BLaER1 treated with 17β-estradiol and CSF1 and Interleukin-3, amounts not matched to agents 10 nM and 100 nM (cell line): ENCODE measurements at regions not wholly inside any gene's neighbourhood (a gene's known extent, or its start where the extent isn't known, plus 50 kb on each side); places are given as distances from the start of the nearest gene placed in this dataset.
"Not testable (repeated sequence)": the region's sequence is repeated elsewhere in the genome, so short reads cannot be mapped to it uniquely, and the experiment has no call there.

Source experiments
- H3K27ac ChIP-seq, 11 experiments: shearing (Covaris generic); formaldehyde crosslinking; 2 replicates each; pipeline ENCODE4 v1.8.1; 2022
- H3K27me3 ChIP-seq, 11 experiments: shearing (Covaris generic); formaldehyde crosslinking; 2 replicates each; pipeline ENCODE4 v1.8.1; 2022
- H3K36me3 ChIP-seq, 11 experiments: shearing (Covaris generic); formaldehyde crosslinking; 2 replicates each; pipeline ENCODE4 v1.8.1; 2022
- H3K4me1 ChIP-seq, 10 experiments: shearing (Covaris generic); formaldehyde crosslinking; 2 replicates each; pipeline ENCODE4 v1.8.1; 2022
- H3K4me2 ChIP-seq, 11 experiments: shearing (Covaris generic); formaldehyde crosslinking; 2 replicates each; pipeline ENCODE4 v1.8.1; 2022
- H3K4me3 ChIP-seq, 10 experiments: shearing (Covaris generic); formaldehyde crosslinking; 2 replicates each; pipeline ENCODE4 v1.8.1; 2022
- H3K9ac ChIP-seq, 11 experiments: shearing (Covaris generic); formaldehyde crosslinking; 2 replicates each; pipeline ENCODE4 v1.8.1; 2022
- H3K9me3 ChIP-seq, 11 experiments: shearing (Covaris generic); formaldehyde crosslinking; replicated peaks in 1 of 11; 2 replicates each; pipeline ENCODE4 v1.8.1; 2022
- H4K20me1 ChIP-seq, 11 experiments: shearing (Covaris generic); formaldehyde crosslinking; 2 replicates each; pipeline ENCODE4 v1.8.1; 2022
- Cebpa-rat ChIP-seq, 11 experiments: shearing (Covaris generic); IDR thresholded peaks; 2 replicates each; pipeline ENCODE4 v1.8.1; 2022

- TF ChIP-seq Cebpa-rat (IDR thresholded peaks at IDR 0.05): no peak
- no peaks in the 10 kb centered on the region for H3K36me3 ChIP-seq
- H3K27ac ChIP-seq: peak overlapping the region in 9 of 11 experiments; percentile 36 to 96 (median 79); a peak in 17 of 22 replicates
- H3K27me3 ChIP-seq: no peaks in the 10 kb centered on the region
- peak overlapping the region in 6 of 11 experiments; percentile 53 to 84 (median 67); a peak in 12 of 22 replicates for H3K9ac ChIP-seq
- H3K4me1 ChIP-seq: peaks cover 0 to 96% (median 54%) of the 10 kb centered on the region in 10 experiments; a peak in 17 of 20 replicates
- peak overlapping the region in 2 of 10 experiments; percentile 1 to 44; a peak in 2 of 20 replicates for H3K4me3 ChIP-seq
- H3K9me3 ChIP-seq: peaks cover 0 to 19% (median 0%) of the 10 kb centered on the region in 11 experiments; a peak in 8 of 22 replicates
- H4K20me1 ChIP-seq: no peaks in the 10 kb centered on the region
- peak overlapping the region in 10 of 11 experiments; percentile 3 to 93 (median 78); a peak in 19 of 22 replicates for H3K4me2 ChIP-seq
Observed at GRCh38 chr6:30814146-30815040, 69.9 kb upstream of the DDR1 start.

- Histone ChIP-seq H3K4me3 (peak overlapping the region in 2 of 10 experiments; percentile 1 to 44; a peak in 2 of 20 replicates), H3K27me3 (no peaks in the 10 kb centered on the region), H3K36me3 (no peaks in the 10 kb centered on the region), H3K27ac (peak overlapping the region in 9 of 11 experiments; percentile 36 to 96 (median 79); a peak in 15 of 22 replicates), H3K9ac (peak overlapping the region in 6 of 11 experiments; percentile 53 to 84 (median 67); a peak in 12 of 22 replicates), H4K20me1 (no peaks in the 10 kb centered on the region), H3K4me1 (peaks cover 0 to 92% (median 47%) of the 10 kb centered on the region in 10 experiments; a peak in 17 of 20 replicates), H3K9me3 (peaks cover 0 to 19% (median 0%) of the 10 kb centered on the region in 11 experiments; a peak in 8 of 22 replicates), H3K4me2 (peak overlapping the region in 10 of 11 experiments; percentile 3 to 93 (median 78); a peak in 17 of 22 replicates)
- TF ChIP-seq Cebpa-rat (IDR thresholded peaks at IDR 0.05): no peak
Observed at GRCh38 chr6:30813631-30814145, 69.3 kb upstream of the IER3 start.

- Histone ChIP-seq H3K4me1 (peaks cover 0 to 71% (median 36%) of the 10 kb centered on the region in 10 experiments; a peak in 17 of 20 replicates), H3K9ac (0 out of 22 replicates have a peak overlapping the region, but pooled peaks of 1 of the 11 experiments have one; percentile 9), H4K20me1 (no peaks in the 10 kb centered on the region), H3K9me3 (peaks cover 0 to 20% (median 0%) of the 10 kb centered on the region in 11 experiments; a peak in 8 of 22 replicates), H3K4me3 (no peak overlapping the region), H3K36me3 (no peaks in the 10 kb centered on the region), H3K27me3 (no peaks in the 10 kb centered on the region), H3K27ac (peak overlapping the region in 1 of 11 experiments; percentile 95; a peak in 1 of 22 replicates), H3K4me2 (peak overlapping the region in 4 of 11 experiments; percentile 5 to 93 (median 82); a peak in 6 of 22 replicates)
- no peak for TF ChIP-seq Cebpa-rat (IDR thresholded peaks at IDR 0.05)
Observed at GRCh38 chr6:30810813-30811339, 66.5 kb upstream of the IER3 start.

- not testable (repeated sequence) for H3K36me3 ChIP-seq, H3K27me3 ChIP-seq, H3K27ac ChIP-seq, H3K9ac ChIP-seq, H4K20me1 ChIP-seq, H3K4me3 ChIP-seq, H3K4me2 ChIP-seq
- Histone ChIP-seq H3K4me1 (peaks cover 0 to 50% (median 17%) of the 10 kb centered on the region in 10 experiments; a peak in 12 of 20 replicates), H3K9me3 (peaks cover 0 to 20% (median 0%) of the 10 kb centered on the region in 11 experiments; a peak in 3 of 22 replicates)
Observed at GRCh38 chr6:30807566-30807965, 63.2 kb upstream of the IER3 start.

GRCh38 chr6:30806581-30807183 lies 62.3 kb upstream of the IER3 start:
- Histone ChIP-seq H3K4me2 (no peak overlapping the region), H3K36me3 (no peaks in the 10 kb centered on the region), H3K27ac (no peak overlapping the region), H3K9me3 (peaks cover 0 to 20% (median 0%) of the 10 kb centered on the region in 11 experiments; a peak in 3 of 22 replicates), H3K27me3 (no peaks in the 10 kb centered on the region), H3K9ac (no peak overlapping the region), H4K20me1 (no peaks in the 10 kb centered on the region), H3K4me1 (peaks cover 0 to 41% (median 12%) of the 10 kb centered on the region in 10 experiments; a peak in 11 of 20 replicates), H3K4me3 (no peak overlapping the region)
- TF ChIP-seq Cebpa-rat (IDR thresholded peaks at IDR 0.05): no peak

GRCh38 chr6:30804333-30804732 lies 60.0 kb upstream of the IER3 start:
- H4K20me1 ChIP-seq: no peaks in the 10 kb centered on the region
- no peak overlapping the region for H3K4me3 ChIP-seq
- H3K27me3 ChIP-seq: no peaks in the 10 kb centered on the region
- H3K27ac ChIP-seq: peak overlapping the region in 1 of 11 experiments; percentile 20; a peak in 1 of 22 replicates
- no peak overlapping the region for H3K9ac ChIP-seq
- no peaks in the 10 kb centered on the region for H3K36me3 ChIP-seq
- H3K4me2 ChIP-seq: peak overlapping the region in 7 of 11 experiments; percentile 9 to 74 (median 56); a peak in 11 of 22 replicates
- H3K9me3 ChIP-seq: peaks cover 0 to 20% (median 0%) of the 10 kb centered on the region in 11 experiments; a peak in 3 of 22 replicates
- peaks cover 0 to 26% (median 11%) of the 10 kb centered on the region in 10 experiments; a peak in 15 of 20 replicates for H3K4me1 ChIP-seq
- TF ChIP-seq Cebpa-rat (IDR thresholded peaks at IDR 0.05): no peak

- H3K9me3 ChIP-seq: peaks cover 0 to 20% (median 0%) of the 10 kb centered on the region in 11 experiments; a peak in 3 of 22 replicates
- H3K36me3 ChIP-seq: no peaks in the 10 kb centered on the region
- no peaks in the 10 kb centered on the region for H3K27me3 ChIP-seq
- no peak overlapping the region for H3K4me3 ChIP-seq
- no peak overlapping the region for H3K4me2 ChIP-seq
- peaks cover 0 to 22% (median 15%) of the 10 kb centered on the region in 10 experiments; a peak in 15 of 20 replicates for H3K4me1 ChIP-seq
- no peak overlapping the region for H3K9ac ChIP-seq
- TF ChIP-seq Cebpa-rat (IDR thresholded peaks at IDR 0.05): no peak
- no peak overlapping the region for H3K27ac ChIP-seq
- H4K20me1 ChIP-seq: no peaks in the 10 kb centered on the region
Observed at GRCh38 chr6:30802731-30803130, 58.4 kb upstream of the IER3 start.

GRCh38 chr6:30801950-30802349 lies 57.6 kb upstream of the IER3 start:
- no peak for TF ChIP-seq Cebpa-rat (IDR thresholded peaks at IDR 0.05)
- Histone ChIP-seq H3K4me2 (no peak overlapping the region), H4K20me1 (no peaks in the 10 kb centered on the region), H3K9me3 (peaks cover 0 to 15% (median 0%) of the 10 kb centered on the region in 11 experiments; a peak in 3 of 22 replicates), H3K27ac (no peak overlapping the region), H3K4me3 (no peak overlapping the region), H3K4me1 (peaks cover 0 to 25% (median 15%) of the 10 kb centered on the region in 10 experiments; a peak in 15 of 20 replicates), H3K27me3 (no peaks in the 10 kb centered on the region), H3K36me3 (no peaks in the 10 kb centered on the region), H3K9ac (no peak overlapping the region)
